Liver (tissue), 3 donors: ENCODE measurements at regions not wholly inside any gene's neighbourhood (a gene's known extent, or its start where the extent isn't known, plus 50 kb on each side); places are given as distances from the start of the nearest gene placed in this dataset.

Experiments used
- ATF3 ChIP-seq: IDR thresholded peaks from 2 replicates; pipeline ENCODE4 v1.6.1; 2016; ENCODE audit warnings: antibody characterized with exemption
- CTCF ChIP-seq: fragments of 150-350 bp; IDR thresholded peaks from 2 replicates; pipeline ENCODE4 v1.5.1; 2017; ENCODE audit warnings: improper control_type of control experiment, low read depth, low read length; ENCODE audit not compliant: missing input control
- FOXA1 ChIP-seq: IDR thresholded peaks from 2 replicates; pipeline ENCODE4 v1.6.1; 2016; ENCODE audit warnings: antibody characterized with exemption
- GABPA ChIP-seq, 2 donors: IDR thresholded peaks in 1 of 2; conservative IDR thresholded peaks in 1 of 2; 2 replicates each; pipeline ENCODE4 v1.6.1; 2016; ENCODE audit warnings: antibody characterized with exemption in 2 of 2, mild to moderate bottlenecking in 1 of 2, moderate library complexity in 1 of 2
- HNF4A ChIP-seq, 2 donors: conservative IDR thresholded peaks; 2 replicates each; pipeline ENCODE4 v1.6.1; 2016; ENCODE audit warnings: antibody characterized with exemption in 2 of 2, mild to moderate bottlenecking in 2 of 2
- HNF4G ChIP-seq: IDR thresholded peaks from 2 replicates; pipeline ENCODE4 v1.6.1; 2016; ENCODE audit warnings: antibody characterized with exemption
- JUND ChIP-seq, 2 donors: IDR thresholded peaks; 2 replicates each; pipeline ENCODE4 v1.6.1; 2016; ENCODE audit warnings: antibody characterized with exemption in 2 of 2
- MAX ChIP-seq: IDR thresholded peaks from 2 replicates; pipeline ENCODE4 v1.6.1; 2016; ENCODE audit warnings: antibody characterized with exemption
- NR2F2 ChIP-seq: IDR thresholded peaks from 2 replicates; pipeline ENCODE4 v1.6.1; 2016; ENCODE audit warnings: antibody characterized with exemption
- RAD21 ChIP-seq, 2 donors: IDR thresholded peaks; 2 replicates each; pipeline ENCODE4 v1.6.1; 2016; ENCODE audit warnings: antibody characterized with exemption in 2 of 2, mild to moderate bottlenecking in 2 of 2
- TAF1 ChIP-seq: conservative IDR thresholded peaks from 2 replicates; pipeline ENCODE4 v1.6.1; 2016; ENCODE audit warnings: antibody characterized with exemption, mild to moderate bottlenecking
- YY1 ChIP-seq: IDR thresholded peaks from 2 replicates; pipeline ENCODE4 v1.6.1; 2016; ENCODE audit warnings: antibody characterized with exemption, mild to moderate bottlenecking
- TF ChIP-seq, protein P1 (sequence below): IDR thresholded peaks from 2 replicates; pipeline ENCODE4 v1.6.1; 2016; ENCODE audit warnings: antibody characterized with exemption
- TF ChIP-seq, protein P2 (sequence below): IDR thresholded peaks from 2 replicates; pipeline ENCODE4 v1.6.1; 2016; ENCODE audit warnings: antibody characterized with exemption, mild to moderate bottlenecking
- donor health status: healthy.
- donor health status: healthy.

GRCh38 chr7:131781-132482 lies 60.4 kb upstream of the FAM20C start:
- TF ChIP-seq CTCF (no peak), FOXA1 (no peak), RAD21 (IDR thresholded peaks at IDR 0.05) (no peak), YY1 (no peak), TAF1 (no peak), JUND (IDR thresholded peaks at IDR 0.05) (no peak), HNF4G (no peak), NR2F2 (no peak), GABPA (IDR thresholded peaks at IDR 0.05 in 1 of 2, conservative IDR thresholded peaks at IDR 0.05 in 1 of 2) (no peak), HNF4A (conservative IDR thresholded peaks at IDR 0.05) (no peak), MAX (no peak), ATF3 (no peak)
- TF ChIP-seq, protein P1, sequence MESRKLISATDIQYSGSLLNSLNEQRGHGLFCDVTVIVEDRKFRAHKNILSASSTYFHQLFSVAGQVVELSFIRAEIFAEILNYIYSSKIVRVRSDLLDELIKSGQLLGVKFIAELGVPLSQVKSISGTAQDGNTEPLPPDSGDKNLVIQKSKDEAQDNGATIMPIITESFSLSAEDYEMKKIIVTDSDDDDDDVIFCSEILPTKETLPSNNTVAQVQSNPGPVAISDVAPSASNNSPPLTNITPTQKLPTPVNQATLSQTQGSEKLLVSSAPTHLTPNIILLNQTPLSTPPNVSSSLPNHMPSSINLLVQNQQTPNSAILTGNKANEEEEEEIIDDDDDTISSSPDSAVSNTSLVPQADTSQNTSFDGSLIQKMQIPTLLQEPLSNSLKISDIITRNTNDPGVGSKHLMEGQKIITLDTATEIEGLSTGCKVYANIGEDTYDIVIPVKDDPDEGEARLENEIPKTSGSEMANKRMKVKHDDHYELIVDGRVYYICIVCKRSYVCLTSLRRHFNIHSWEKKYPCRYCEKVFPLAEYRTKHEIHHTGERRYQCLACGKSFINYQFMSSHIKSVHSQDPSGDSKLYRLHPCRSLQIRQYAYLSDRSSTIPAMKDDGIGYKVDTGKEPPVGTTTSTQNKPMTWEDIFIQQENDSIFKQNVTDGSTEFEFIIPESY = no peak
- TF ChIP-seq, protein P2, sequence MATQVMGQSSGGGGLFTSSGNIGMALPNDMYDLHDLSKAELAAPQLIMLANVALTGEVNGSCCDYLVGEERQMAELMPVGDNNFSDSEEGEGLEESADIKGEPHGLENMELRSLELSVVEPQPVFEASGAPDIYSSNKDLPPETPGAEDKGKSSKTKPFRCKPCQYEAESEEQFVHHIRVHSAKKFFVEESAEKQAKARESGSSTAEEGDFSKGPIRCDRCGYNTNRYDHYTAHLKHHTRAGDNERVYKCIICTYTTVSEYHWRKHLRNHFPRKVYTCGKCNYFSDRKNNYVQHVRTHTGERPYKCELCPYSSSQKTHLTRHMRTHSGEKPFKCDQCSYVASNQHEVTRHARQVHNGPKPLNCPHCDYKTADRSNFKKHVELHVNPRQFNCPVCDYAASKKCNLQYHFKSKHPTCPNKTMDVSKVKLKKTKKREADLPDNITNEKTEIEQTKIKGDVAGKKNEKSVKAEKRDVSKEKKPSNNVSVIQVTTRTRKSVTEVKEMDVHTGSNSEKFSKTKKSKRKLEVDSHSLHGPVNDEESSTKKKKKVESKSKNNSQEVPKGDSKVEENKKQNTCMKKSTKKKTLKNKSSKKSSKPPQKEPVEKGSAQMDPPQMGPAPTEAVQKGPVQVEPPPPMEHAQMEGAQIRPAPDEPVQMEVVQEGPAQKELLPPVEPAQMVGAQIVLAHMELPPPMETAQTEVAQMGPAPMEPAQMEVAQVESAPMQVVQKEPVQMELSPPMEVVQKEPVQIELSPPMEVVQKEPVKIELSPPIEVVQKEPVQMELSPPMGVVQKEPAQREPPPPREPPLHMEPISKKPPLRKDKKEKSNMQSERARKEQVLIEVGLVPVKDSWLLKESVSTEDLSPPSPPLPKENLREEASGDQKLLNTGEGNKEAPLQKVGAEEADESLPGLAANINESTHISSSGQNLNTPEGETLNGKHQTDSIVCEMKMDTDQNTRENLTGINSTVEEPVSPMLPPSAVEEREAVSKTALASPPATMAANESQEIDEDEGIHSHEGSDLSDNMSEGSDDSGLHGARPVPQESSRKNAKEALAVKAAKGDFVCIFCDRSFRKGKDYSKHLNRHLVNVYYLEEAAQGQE = no peak
